ENCODE measurements at regions not wholly inside any gene's neighbourhood (a gene's known extent, or its start where the extent isn't known, plus 50 kb on each side); places are given as distances from the start of the nearest gene placed in this dataset.

DNA sequence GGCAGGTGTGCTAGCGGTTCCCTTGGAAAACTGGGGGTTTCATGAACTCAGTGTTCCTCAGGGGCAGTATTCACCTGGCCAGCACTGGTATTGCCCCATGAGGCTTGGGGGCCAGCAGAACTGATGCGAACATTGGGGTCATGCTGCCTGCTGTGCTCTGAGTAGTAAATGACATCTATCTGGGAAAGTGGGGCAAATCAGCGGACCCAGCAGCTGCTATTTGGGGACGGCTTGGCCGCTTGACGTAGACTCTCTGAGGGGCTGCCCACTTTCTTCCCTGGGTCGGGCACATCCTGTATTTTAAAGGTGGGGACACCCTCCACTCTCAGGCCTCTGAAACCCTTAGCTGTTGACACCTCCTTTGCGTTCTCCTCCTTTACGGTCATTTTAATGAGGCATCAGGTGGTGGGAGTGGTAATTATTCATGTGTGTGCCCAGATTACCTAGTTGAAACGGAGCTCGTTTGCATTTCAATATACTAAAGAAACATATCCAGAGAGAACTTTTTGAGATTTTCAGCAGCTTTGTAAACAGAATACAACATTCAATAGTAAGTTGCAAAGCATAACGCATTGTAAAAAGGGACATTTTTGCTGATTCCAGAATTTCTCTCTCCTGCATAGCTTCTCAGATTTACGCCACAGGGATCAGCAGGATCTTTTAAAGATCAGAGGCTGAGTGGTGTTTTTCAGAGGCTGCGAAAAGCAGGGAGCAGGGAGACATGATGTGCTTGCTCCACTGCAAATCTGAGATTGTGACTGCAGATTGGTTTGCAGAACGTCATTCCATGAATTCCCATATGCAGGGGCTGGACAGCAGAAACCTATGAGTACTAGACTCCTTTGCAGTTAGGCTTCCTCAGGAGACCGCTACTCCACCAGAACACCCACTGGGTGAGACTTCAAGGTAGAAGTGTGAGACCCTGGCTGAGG is 56.8 kb upstream of the ZFR start:
- DNase-seq, result no peak

DNA sequence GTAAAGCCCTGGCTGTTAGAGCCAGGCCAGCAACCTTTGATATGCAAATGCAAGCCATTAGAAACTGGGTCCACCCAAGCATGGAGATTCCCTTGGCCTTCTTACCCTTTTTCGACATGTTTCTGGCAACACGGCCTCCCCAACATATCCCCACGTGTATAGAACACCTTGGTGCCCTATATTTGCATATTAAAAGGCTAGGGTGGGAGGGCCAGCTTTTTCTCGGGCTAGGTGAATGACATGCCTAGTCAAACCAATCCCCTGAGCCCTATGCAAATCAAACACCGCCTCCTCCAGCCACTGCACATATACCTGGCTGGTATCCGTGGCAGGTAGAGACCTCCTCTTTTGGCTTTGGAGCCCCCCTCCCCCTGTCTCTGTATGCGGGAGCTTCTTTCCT is 55.6 kb upstream of the ZFR start:
- no peak for DNase-seq

DNA sequence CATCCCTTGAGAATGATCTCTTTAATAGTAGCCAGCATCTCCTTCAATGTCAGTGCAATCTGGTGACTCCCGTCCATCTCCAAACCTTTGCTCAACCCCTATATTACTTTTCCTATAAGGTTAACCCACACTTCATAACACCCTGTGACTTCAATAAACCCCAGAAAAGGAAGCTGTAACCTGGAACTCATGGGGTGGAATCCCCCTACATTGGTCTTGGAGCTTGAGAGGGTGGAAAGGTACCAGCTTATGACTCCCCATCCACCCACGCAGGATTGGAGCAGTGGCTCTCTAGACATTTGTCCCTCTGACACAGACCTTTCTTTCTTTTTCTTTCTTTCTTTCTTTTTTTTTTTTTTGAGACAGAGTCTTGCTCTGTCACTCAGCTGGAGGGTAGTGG is 54.7 kb upstream of the ZFR start:
- peak; percentile 49 for DNase-seq

DNA sequence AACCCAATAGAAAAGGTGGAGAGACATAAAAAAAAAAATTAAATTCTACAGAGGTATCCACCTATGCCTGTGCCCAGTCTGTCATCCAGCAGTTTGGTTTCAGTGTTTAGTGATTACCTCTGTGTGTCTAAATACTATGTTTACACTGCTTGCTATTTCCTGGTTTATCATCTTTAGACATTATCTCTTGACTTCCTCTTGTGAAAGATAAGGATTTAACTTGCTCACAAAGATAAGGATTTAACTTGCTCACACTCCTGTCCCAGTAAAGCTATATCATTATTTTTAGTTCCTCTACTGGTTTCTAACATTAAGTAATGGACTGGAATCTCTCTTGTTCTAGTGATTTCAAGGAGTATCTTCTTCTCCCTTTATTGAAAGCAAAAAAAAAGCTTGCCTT is 53.9 kb upstream of the ZFR start:
- no peak for DNase-seq

DNA sequence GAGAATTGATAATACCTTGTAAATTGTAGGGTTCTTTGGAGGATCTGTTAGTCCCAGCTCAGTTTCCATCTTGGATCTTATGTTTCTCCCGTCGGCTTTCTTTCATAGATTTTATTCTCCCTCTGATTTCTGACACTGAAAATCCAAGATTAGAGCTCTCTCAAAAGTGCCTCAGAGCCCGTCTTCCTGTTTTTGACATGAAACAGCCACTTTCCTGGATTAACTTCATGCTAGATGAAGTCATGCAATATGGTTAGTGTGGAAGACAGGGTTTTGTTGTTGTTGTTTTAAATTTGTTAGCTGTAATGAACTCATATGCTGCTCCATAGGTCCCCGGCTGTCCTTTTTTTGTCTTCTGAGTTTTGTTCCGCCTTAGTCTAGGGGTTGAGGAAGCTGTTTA is 51.6 kb upstream of the ZFR start:
- no peak for DNase-seq

DNA sequence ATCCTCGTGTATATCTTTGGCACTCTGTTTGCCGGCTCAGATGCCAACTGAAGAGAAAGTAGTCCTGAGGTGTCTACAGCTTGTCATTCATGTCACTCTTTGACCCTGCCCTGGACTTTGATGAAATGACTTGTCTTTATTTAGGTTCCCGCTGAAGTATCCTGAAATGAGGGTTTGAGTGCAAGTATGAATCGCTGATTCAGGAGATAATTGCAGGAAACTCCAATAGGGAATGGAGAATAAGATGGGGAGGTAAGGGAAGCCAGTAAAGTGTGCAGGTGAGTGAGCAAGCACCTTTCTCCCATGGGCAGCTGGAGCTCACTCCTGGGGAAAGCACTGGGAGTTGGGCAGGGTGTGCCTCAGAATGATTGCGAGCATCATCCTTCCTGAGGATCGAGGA is 50.3 kb upstream of the ZFR start:
- no peak for DNase-seq
